ENCODE measurements at regions not wholly inside any gene's neighbourhood (a gene's known extent, or its start where the extent isn't known, plus 50 kb on each side); places are given as distances from the start of the nearest gene placed in this dataset.

DNA sequence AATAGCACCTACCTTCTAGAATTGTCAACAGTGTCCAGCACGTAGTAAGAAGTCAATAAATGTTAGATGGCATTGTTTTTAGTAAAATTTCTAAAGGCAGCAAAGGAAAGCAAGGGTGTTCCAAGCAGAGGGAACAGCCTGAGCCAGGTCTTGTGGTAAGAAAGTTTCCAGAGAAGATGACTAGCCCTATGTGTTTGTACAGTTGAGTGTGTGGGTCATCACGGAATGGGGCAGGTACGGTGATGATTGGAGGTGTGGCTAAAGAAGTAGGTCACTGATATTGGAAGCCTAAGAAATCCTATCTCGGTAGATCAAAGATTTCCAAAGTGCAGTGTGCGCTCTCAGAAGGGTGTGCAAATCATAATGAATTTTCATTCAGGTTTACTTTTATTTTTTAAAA, 94.2 kb upstream of the BCL6 start:
- Histone ChIP-seq H3K36me3 (no peaks in the 10 kb centered on the region), H3K9me3 (no peaks in the 10 kb centered on the region), H3K27ac (no peak overlapping the region), H3K4me1 (no peaks in the 10 kb centered on the region), H3K27me3 (no peaks in the 10 kb centered on the region), H3K4me3 (no peak overlapping the region)
- TF ChIP-seq, protein P1, sequence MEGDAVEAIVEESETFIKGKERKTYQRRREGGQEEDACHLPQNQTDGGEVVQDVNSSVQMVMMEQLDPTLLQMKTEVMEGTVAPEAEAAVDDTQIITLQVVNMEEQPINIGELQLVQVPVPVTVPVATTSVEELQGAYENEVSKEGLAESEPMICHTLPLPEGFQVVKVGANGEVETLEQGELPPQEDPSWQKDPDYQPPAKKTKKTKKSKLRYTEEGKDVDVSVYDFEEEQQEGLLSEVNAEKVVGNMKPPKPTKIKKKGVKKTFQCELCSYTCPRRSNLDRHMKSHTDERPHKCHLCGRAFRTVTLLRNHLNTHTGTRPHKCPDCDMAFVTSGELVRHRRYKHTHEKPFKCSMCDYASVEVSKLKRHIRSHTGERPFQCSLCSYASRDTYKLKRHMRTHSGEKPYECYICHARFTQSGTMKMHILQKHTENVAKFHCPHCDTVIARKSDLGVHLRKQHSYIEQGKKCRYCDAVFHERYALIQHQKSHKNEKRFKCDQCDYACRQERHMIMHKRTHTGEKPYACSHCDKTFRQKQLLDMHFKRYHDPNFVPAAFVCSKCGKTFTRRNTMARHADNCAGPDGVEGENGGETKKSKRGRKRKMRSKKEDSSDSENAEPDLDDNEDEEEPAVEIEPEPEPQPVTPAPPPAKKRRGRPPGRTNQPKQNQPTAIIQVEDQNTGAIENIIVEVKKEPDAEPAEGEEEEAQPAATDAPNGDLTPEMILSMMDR (IDR thresholded peaks at IDR 0.05) = no peak
- intact Hi-C loops (cut with DNase I) = no loop called here
- no peak for DNase-seq (ENCODE audit: low spot score in 2 of 2)

DNA sequence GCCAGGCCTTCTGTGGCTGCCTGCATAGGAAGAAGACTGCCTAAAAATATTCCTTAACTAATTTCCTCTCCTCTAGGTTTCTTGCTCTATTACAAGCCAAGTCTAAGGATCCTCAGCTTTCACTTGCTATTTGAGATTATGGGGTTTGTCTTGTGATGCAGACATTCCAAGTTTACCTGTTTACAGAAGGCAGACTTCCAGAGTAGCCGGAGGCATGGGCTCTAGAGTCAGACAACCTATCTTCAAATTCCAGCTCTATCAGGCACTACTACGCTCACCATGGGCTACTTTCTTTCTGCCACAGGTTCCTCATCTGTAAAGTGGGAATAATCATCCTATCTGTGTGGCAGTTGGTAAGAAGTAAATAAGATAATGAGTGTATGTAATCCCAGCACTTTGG, 95.6 kb upstream of the BCL6 start:
- no peak for DNase-seq (ENCODE audit: low spot score in 2 of 2)
- intact Hi-C loops (cut with DNase I) = no loop called here

DNA sequence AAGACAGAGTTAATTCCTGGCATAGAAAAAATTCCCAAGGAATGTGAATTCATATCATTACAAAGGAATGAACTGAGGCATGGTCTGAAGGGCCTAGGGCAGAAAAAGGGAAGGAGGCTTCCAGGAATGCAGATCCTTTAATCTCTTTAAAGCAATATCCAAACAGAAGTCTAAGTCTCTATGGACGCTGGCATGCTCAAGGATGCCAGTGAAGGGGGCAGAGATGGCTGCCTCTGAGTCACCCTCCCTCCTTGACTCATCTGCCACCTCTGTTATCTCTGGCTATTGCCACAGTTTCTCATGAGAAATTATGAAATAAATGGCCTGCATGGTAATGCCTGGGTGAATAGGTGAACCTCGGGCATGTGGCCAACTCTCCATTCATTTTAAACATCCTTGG, 96.3 kb upstream of the BCL6 start:
- intact Hi-C loops (cut with DNase I) = no loop called here
- H3K27me3 ChIP-seq = no peaks in the 10 kb centered on the region
- H3K4me3 ChIP-seq = no peak overlapping the region
- no peaks in the 10 kb centered on the region for H3K4me1 ChIP-seq
- TF ChIP-seq, protein P1 (IDR thresholded peaks at IDR 0.05) = no peak
- H3K36me3 ChIP-seq = no peaks in the 10 kb centered on the region
- no peaks in the 10 kb centered on the region for H3K9me3 ChIP-seq
- H3K27ac ChIP-seq = no peak overlapping the region
- no peak for DNase-seq (ENCODE audit: low spot score in 2 of 2)

More for the DNA sequence above, 95.6 kb upstream of the BCL6 start:
- Histone ChIP-seq H3K36me3 (no peaks in the 10 kb centered on the region), H3K27me3 (no peaks in the 10 kb centered on the region), H3K4me1 (no peaks in the 10 kb centered on the region), H3K4me3 (no peak overlapping the region), H3K27ac (no peak overlapping the region), H3K9me3 (no peaks in the 10 kb centered on the region)
- TF ChIP-seq, protein P1 (IDR thresholded peaks at IDR 0.05) = no peak

DNA sequence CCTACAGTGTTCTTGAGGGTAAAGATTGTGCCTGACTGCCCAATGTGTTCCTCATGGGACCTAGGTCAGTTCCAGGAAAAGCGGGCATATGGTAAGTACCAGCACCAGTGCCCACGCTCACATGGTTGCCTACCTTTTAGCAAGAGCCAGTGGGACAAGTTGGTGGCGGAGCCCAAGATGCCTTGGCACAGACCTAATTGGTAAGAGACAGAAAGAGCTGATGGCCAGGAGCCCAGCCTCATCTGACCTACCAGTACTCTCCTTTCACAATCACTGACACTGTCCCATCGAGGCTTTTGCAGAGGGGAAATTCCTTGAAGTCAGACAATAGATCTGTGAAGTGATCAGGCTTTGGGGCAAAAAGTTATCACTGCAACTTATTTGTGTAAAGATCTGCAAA, 98.4 kb upstream of the BCL6 start:
- TF ChIP-seq, protein P1 (IDR thresholded peaks at IDR 0.05) = no peak
- Histone ChIP-seq H3K36me3 (no peaks in the 10 kb centered on the region), H3K27ac (no peak overlapping the region), H3K27me3 (no peaks in the 10 kb centered on the region), H3K4me1 (no peaks in the 10 kb centered on the region), H3K9me3 (no peaks in the 10 kb centered on the region), H3K4me3 (no peak overlapping the region)
- intact Hi-C loops (cut with DNase I) = no loop called here
- DNase-seq (ENCODE audit: low spot score in 2 of 2) = no peak

DNA sequence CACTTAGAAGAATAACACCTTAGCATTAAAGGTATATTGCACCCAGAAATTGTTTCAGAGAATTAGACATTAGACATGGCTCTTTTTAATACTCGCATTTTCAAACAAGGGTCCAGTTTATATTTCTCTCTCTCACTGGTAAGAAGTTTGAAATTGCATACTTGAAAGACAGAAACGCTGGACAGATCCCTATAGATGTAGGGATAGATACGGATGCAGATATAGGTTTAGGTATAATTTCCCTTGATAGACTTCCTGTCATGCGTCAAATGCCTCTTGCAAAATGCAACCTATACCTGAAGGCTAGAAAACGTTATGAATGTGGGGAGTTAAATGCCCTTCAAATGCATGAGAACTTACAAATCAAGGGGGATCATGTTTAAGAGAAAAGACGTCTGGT, 99.4 kb upstream of the BCL6 start:
- TF ChIP-seq, protein P1 (IDR thresholded peaks at IDR 0.05) = no peak
- no peaks in the 10 kb centered on the region for H3K27me3 ChIP-seq
- H3K27ac ChIP-seq = no peak overlapping the region
- H3K9me3 ChIP-seq = no peaks in the 10 kb centered on the region
- H3K4me3 ChIP-seq = no peak overlapping the region
- no peak for DNase-seq (ENCODE audit: low spot score in 2 of 2)
- no peaks in the 10 kb centered on the region for H3K36me3 ChIP-seq
- no peaks in the 10 kb centered on the region for H3K4me1 ChIP-seq
- intact Hi-C loops (cut with DNase I) = no loop called here

DNA sequence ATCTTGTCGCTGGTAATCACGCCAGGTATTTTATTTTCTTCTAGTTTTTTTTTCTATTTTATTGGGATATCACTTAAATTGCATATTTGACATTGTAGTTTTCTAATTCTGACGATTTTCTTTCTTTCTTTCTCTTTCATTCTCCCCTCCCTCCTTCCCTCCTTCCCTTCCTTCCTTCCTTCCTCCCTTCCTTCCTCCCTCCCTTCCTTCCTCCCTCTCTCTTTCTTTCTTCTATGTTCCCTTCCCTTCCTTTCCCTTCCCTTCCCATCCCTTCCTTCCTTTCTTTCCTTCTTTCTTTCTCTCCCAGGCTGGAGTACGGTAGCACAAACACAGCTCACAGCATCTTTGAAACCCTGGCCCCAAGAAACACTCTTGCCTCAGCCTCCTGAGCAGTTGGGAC, 100.6 kb upstream of the BCL6 start:
- Histone ChIP-seq H3K4me3 (no peak overlapping the region), H3K36me3 (no peaks in the 10 kb centered on the region), H3K27ac (no peak overlapping the region), H3K4me1 (no peaks in the 10 kb centered on the region), H3K9me3 (no peaks in the 10 kb centered on the region), H3K27me3 (no peaks in the 10 kb centered on the region)
- intact Hi-C loops (cut with DNase I) = no loop called here
- TF ChIP-seq, protein P1 (IDR thresholded peaks at IDR 0.05) = no peak
- DNase-seq (ENCODE audit: low spot score in 2 of 2) = no peak

Data from ascending aorta (tissue), 2 donors.